ENCODE measurements at regions not wholly inside any gene's neighbourhood (a gene's known extent, or its start where the extent isn't known, plus 50 kb on each side); places are given as distances from the start of the nearest gene placed in this dataset.

- no peak for TF ChIP-seq CTCF (IDR thresholded peaks at IDR 0.05; ENCODE audit: low read length)
- no peak for TF ChIP-seq EZH2 (optimal IDR thresholded peaks at IDR 0.05; ENCODE audit: low read depth, low read length)
Measured at GRCh38 chr7:68893411-68893810, 704.9 kb upstream of the AUTS2 start.
